Endothelial cell of umbilical vein (primary cell): ENCODE measurements at regions not wholly inside any gene's neighbourhood (a gene's known extent, or its start where the extent isn't known, plus 50 kb on each side); places are given as distances from the start of the nearest gene placed in this dataset.

Experiments
- BruUV-seq: library from RNA; stranded (reverse); fragments of 400-500 nt; replicated peaks from 2 replicates; lab custom pipeline; 2021; lab: Mats Ljungman, UMichigan
- CTCF ChIA-PET: fragments of 300-600, 350-600 bp; sonication (Branson Sonifier 250); formaldehyde crosslinking; loops from one replicate; lab custom pipeline; 2021; ENCODE audit warnings: antibody characterized with exemption, inconsistent platforms; lab: Charles Lee
- POLR2A ChIA-PET: fragments of 300-600, 350-600 bp; sonication (Branson Sonifier 250); formaldehyde crosslinking; loops from one replicate; lab custom pipeline; 2021; ENCODE audit warnings: antibody characterized with exemption, inconsistent platforms; lab: Charles Lee
- DNase-seq: peaks from one replicate; pipeline ENCODE4 v3.0.0-alpha.2; 2011; ENCODE audit warnings: low read depth, low spot score
- FAIRE-seq: peaks from 2 replicates; lab custom pipeline; 2011; peaks lifted over from hg19 to GRCh38; lab: Jason Lieb, UNC
- H2AFZ ChIP-seq: 2 replicates; pipeline ENCODE4 v1.6.0; 2012; ENCODE audit warnings: low read depth, low read length, control low read depth, inconsistent platforms
- H3K27ac ChIP-seq: 2 replicates; pipeline ENCODE4 v1.5.1; 2011; ENCODE audit warnings: low read depth, mild to moderate bottlenecking, control low read depth, low read length, moderate library complexity; ENCODE audit not compliant: insufficient read depth
- H3K27me3 ChIP-seq, 2 experiments: 2 replicates each; pipeline versions ENCODE4 v1.6.0 to v1.6.1; 2011; ENCODE audit warnings: low read length in 2 of 2, mixed read lengths in 1 of 2; ENCODE audit not compliant: control insufficient read depth in 2 of 2, insufficient read depth in 2 of 2
- H3K36me3 ChIP-seq, 2 experiments: 2 replicates in 1 of 2; 3 replicates in 1 of 2; pipeline ENCODE4 v1.5.1; 2011; ENCODE audit warnings: low read length in 2 of 2, mild to moderate bottlenecking in 1 of 2, moderate library complexity in 1 of 2; ENCODE audit not compliant: control insufficient read depth in 2 of 2, insufficient read depth in 2 of 2; ENCODE audit errors: extremely low read depth in 1 of 2
- H3K4me1 ChIP-seq: 3 replicates; pipeline ENCODE4 v1.5.1; 2011; ENCODE audit warnings: mild to moderate bottlenecking, low read length; ENCODE audit not compliant: control insufficient read depth, insufficient read depth; ENCODE audit errors: extremely low read depth
- H3K4me2 ChIP-seq: 2 replicates; pipeline ENCODE4 v1.6.1; 2011; ENCODE audit warnings: low read length, control low read depth, mixed read lengths; ENCODE audit not compliant: insufficient read depth
- H3K4me3 ChIP-seq, 3 experiments: fragments of 200-600 bp in 1 of 3; sonication (generic), shearing (Covaris generic) in 1 of 3; replicated peaks in 1 of 3; 2 replicates each; pipeline ENCODE4 v1.5.1; 2011 to 2016; ENCODE audit warnings: control low read depth in 3 of 3, low read length in 3 of 3, mild to moderate bottlenecking in 2 of 3, inconsistent platforms in 1 of 3, low read depth in 1 of 3, moderate library complexity in 1 of 3; ENCODE audit not compliant: insufficient read depth in 1 of 3
- H3K79me2 ChIP-seq: 2 replicates; pipeline ENCODE4 v1.6.0; 2012; ENCODE audit warnings: low read length, inconsistent platforms; ENCODE audit not compliant: control insufficient read depth, insufficient read depth
- H3K9ac ChIP-seq: replicated peaks from 2 replicates; pipeline ENCODE3; 2011; ENCODE audit warnings: low read length, control low read depth; ENCODE audit not compliant: insufficient read depth; ENCODE audit errors: extremely low read depth
- H3K9me1 ChIP-seq: replicated peaks from 3 replicates; pipeline ENCODE4 v1.6.0; 2011; ENCODE audit warnings: mild to moderate bottlenecking, low read length; ENCODE audit not compliant: control insufficient read depth, insufficient read depth; ENCODE audit errors: extremely low read depth
- H3K9me3 ChIP-seq: replicated peaks from 2 replicates; pipeline ENCODE4 v1.5.1; 2012; ENCODE audit warnings: low read length, inconsistent platforms; ENCODE audit not compliant: control insufficient read depth, insufficient read depth
- H4K20me1 ChIP-seq: replicated peaks from 2 replicates; pipeline ENCODE3; 2011; ENCODE audit warnings: mild to moderate bottlenecking, low read length; ENCODE audit not compliant: control insufficient read depth, insufficient read depth; ENCODE audit errors: extremely low read depth
- EZH2 ChIP-seq: IDR thresholded peaks from 2 replicates; pipeline ENCODE4 v1.6.1; 2012; ENCODE audit warnings: borderline replicate concordance, low read depth, mild to moderate bottlenecking, moderate library complexity, low read length, inconsistent platforms; ENCODE audit not compliant: severe bottlenecking
- FOS ChIP-seq: IDR thresholded peaks from 2 replicates; pipeline ENCODE4 v1.6.1; 2011; ENCODE audit warnings: mild to moderate bottlenecking, low read length, moderate library complexity, borderline replicate concordance; ENCODE audit not compliant: insufficient read depth
- GATA2 ChIP-seq: IDR thresholded peaks from 2 replicates; pipeline ENCODE4 v1.7.0; 2011; ENCODE audit warnings: low read depth, mild to moderate bottlenecking, moderate library complexity, mixed read lengths, low read length; ENCODE audit not compliant: insufficient read length, insufficient read depth
- JUN ChIP-seq: IDR thresholded peaks from 2 replicates; pipeline ENCODE4 v1.6.1; 2011; ENCODE audit warnings: borderline replicate concordance, low read depth; ENCODE audit not compliant: insufficient read length, insufficient read depth
- MYC ChIP-seq: IDR thresholded peaks from one replicate; pipeline ENCODE4 v1.6.1; 2011; ENCODE audit warnings: mild to moderate bottlenecking, low read depth, low read length
- POLR2A ChIP-seq: IDR thresholded peaks from 2 replicates; pipeline ENCODE4 v1.6.1; 2012; ENCODE audit warnings: low read depth, mild to moderate bottlenecking, control low read depth, low read length
- POLR2AphosphoS5 ChIP-seq: IDR thresholded peaks from 2 replicates; pipeline ENCODE4 v1.6.1; 2012; ENCODE audit warnings: low read depth, mild to moderate bottlenecking, control low read depth, low read length, moderate library complexity; ENCODE audit not compliant: insufficient read depth
- dilution Hi-C: fragments of 300-500 bp; cut with MboI; formaldehyde crosslinking; loops from one replicate; pipeline ENCODE4 v1.15.0; 2019; ENCODE audit warnings: low sequenced_read_pairs; ENCODE audit not compliant: extremely low pct_ligation_motif_present
- intact Hi-C: fragments of 100-400 bp; cut with micrococcal nuclease; formaldehyde crosslinking; loops from one replicate; pipeline ENCODE4 v1.10.0; 2022
- TF ChIP-seq, protein P1 (sequence below), 2 donors: IDR thresholded peaks; 1 replicate in 1 of 2; 2 replicates in 1 of 2; pipeline ENCODE4 v1.5.1; 2011; ENCODE audit warnings: low read length in 2 of 2, mild to moderate bottlenecking in 2 of 2, moderate library complexity in 2 of 2, control low read depth in 1 of 2, inconsistent platforms in 1 of 2, low read depth in 1 of 2; ENCODE audit not compliant: insufficient read depth in 1 of 2; ENCODE audit errors: extremely low read depth in 1 of 2
- TF ChIP-seq, protein P2 (sequence below): IDR thresholded peaks from 2 replicates; pipeline ENCODE4 v1.6.1; 2011; ENCODE audit not compliant: insufficient read depth, insufficient read length

DNA sequence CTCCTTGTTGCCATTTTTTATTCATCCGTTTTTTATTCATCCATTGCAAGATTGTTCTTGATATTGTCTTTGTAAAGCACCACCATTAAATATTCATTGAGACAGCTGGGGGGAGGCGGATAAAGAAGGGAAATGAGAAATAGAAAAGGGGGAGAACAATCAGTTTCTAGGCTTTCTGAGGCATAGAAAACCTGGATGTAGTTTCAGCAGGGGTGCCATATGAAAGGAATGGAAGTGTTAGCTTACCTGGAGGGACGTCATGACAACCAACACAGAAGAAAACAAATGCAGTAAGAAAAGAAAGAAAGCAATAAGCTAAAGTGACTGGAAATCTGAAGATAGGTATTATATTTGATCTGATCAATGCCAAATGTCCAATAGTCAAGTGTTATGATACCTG is 276.1 kb downstream of the GASK1B start:
- no peaks in the 10 kb centered on the region for H3K4me1 ChIP-seq
- no peak overlapping the region for H3K9ac ChIP-seq
- CTCF ChIA-PET: interaction anchor here (1.3 kb wide), 1 partner anchor 14 kb away, joined by 8 read pairs; no protein-coding TSS in a partner anchor
- POLR2A ChIA-PET: no interaction called here
- no peaks in the 10 kb centered on the region for H3K27me3 ChIP-seq
- no peak overlapping the region for H3K4me2 ChIP-seq
- H4K20me1 ChIP-seq: no peaks in the 10 kb centered on the region
- H3K27ac ChIP-seq: no peak overlapping the region
- H3K79me2 ChIP-seq: no peaks in the 10 kb centered on the region
- H3K9me1 ChIP-seq: no peaks in the 10 kb centered on the region
- DNase-seq (no peak), FAIRE-seq (no peak)
- no peak overlapping the region for H2AFZ ChIP-seq
- no peak overlapping the region for H3K4me3 ChIP-seq
- no peaks in the 10 kb centered on the region for H3K9me3 ChIP-seq
- dilution Hi-C loops: no loop called here
- no peak for TF ChIP-seq FOS
- TF ChIP-seq, protein P1, sequence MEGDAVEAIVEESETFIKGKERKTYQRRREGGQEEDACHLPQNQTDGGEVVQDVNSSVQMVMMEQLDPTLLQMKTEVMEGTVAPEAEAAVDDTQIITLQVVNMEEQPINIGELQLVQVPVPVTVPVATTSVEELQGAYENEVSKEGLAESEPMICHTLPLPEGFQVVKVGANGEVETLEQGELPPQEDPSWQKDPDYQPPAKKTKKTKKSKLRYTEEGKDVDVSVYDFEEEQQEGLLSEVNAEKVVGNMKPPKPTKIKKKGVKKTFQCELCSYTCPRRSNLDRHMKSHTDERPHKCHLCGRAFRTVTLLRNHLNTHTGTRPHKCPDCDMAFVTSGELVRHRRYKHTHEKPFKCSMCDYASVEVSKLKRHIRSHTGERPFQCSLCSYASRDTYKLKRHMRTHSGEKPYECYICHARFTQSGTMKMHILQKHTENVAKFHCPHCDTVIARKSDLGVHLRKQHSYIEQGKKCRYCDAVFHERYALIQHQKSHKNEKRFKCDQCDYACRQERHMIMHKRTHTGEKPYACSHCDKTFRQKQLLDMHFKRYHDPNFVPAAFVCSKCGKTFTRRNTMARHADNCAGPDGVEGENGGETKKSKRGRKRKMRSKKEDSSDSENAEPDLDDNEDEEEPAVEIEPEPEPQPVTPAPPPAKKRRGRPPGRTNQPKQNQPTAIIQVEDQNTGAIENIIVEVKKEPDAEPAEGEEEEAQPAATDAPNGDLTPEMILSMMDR (IDR thresholded peaks at IDR 0.05; ENCODE audit: extremely low read depth in 1 of 2, insufficient read depth in 1 of 2, low read depth in 1 of 2, low read length in 2 of 2): no peak
- no peak for TF ChIP-seq GATA2
- no peak for TF ChIP-seq JUN
- TF ChIP-seq MYC: no peak
- no peak for TF ChIP-seq EZH2
- TF ChIP-seq, protein P2, sequence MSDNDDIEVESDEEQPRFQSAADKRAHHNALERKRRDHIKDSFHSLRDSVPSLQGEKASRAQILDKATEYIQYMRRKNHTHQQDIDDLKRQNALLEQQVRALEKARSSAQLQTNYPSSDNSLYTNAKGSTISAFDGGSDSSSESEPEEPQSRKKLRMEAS: no peak
- TF ChIP-seq POLR2A: no peak
- no peak for TF ChIP-seq POLR2AphosphoS5
- intact Hi-C loops: no loop called here
- no peaks in the 10 kb centered on the region for H3K36me3 ChIP-seq
- BruUV-seq: no TSS peak
